SK-N-SH (cell line): ENCODE measurements at regions not wholly inside any gene's neighbourhood (a gene's known extent, or its start where the extent isn't known, plus 50 kb on each side); places are given as distances from the start of the nearest gene placed in this dataset.

Experiments
- CTCF ChIP-seq: fragments of 200-600 bp; sonication (generic); IDR thresholded peaks from 2 replicates; pipeline ENCODE4 v1.6.1; 2017; ENCODE audit warnings: antibody characterized with exemption, mild to moderate bottlenecking, moderate library complexity
- FOXM1 ChIP-seq: IDR thresholded peaks from 2 replicates; pipeline ENCODE4 v1.4.0; 2012; ENCODE audit warnings: low read depth, mild to moderate bottlenecking
- POLR2AphosphoS5 ChIP-seq: IDR thresholded peaks from 2 replicates; pipeline ENCODE4 v1.6.1; 2012; ENCODE audit warnings: low read depth, low read length
- RAD21 ChIP-seq: IDR thresholded peaks from 2 replicates; pipeline ENCODE4 v1.6.1; 2012; ENCODE audit warnings: mild to moderate bottlenecking, low read length
- RFX5 ChIP-seq: IDR thresholded peaks from 2 replicates; pipeline ENCODE4 v1.6.1; 2012; ENCODE audit warnings: mild to moderate bottlenecking, improper control_type of control experiment, low read length
- SIN3A ChIP-seq: IDR thresholded peaks from 2 replicates; pipeline ENCODE4 v1.6.1; 2012; ENCODE audit warnings: low read depth, mild to moderate bottlenecking, low read length, moderate library complexity, borderline replicate concordance
- USF1 ChIP-seq: IDR thresholded peaks from 2 replicates; pipeline ENCODE4 v1.4.0; 2012; ENCODE audit warnings: low read depth, borderline replicate concordance
- YY1 ChIP-seq: IDR thresholded peaks from 2 replicates; pipeline ENCODE4 v1.4.0; 2012; ENCODE audit warnings: low read depth, mild to moderate bottlenecking

- TF ChIP-seq CTCF, result no peak
- TF ChIP-seq SIN3A, result no peak
- no peak for TF ChIP-seq FOXM1
- TF ChIP-seq POLR2AphosphoS5, result no peak
- TF ChIP-seq RFX5, result no peak
- no peak for TF ChIP-seq RAD21
- no peak for TF ChIP-seq YY1
- no peak for TF ChIP-seq USF1
These were observed 630.1 kb downstream of the BRINP3 start for GRCh38 chr1:189847613-189848012.
